ENCODE measurements at regions not wholly inside any gene's neighbourhood (a gene's known extent, or its start where the extent isn't known, plus 50 kb on each side); places are given as distances from the start of the nearest gene placed in this dataset.

GRCh38 chr14:34931206-34931605 lies 51.6 kb upstream of the SRP54 start:
- no peaks in the 10 kb centered on the region for H3K36me3 Mint-ChIP-seq (ENCODE audit: low read depth)
- peaks cover 49% of the 10 kb centered on the region for H3K4me1 Mint-ChIP-seq (ENCODE audit: low read depth)
- H3K9me3 Mint-ChIP-seq, result no peaks in the 10 kb centered on the region
- intact Hi-C loops (cut with micrococcal nuclease), result loop anchor here (1.0 to 5.0 kb wide), 8 partner anchors 88 to 1386 kb away; partner anchors contain the start of genes NFKBIA, PRORP, PSMA6 and SNX6
- H3K4me3 Mint-ChIP-seq, result peak overlapping the region; percentile 64
- no peaks in the 10 kb centered on the region for H3K27me3 Mint-ChIP-seq (ENCODE audit: low read depth)
- H3K27ac Mint-ChIP-seq, result peak overlapping the region; percentile 93
- CTCF ChIA-PET, result no interaction called here
- DNase-seq, result peak; percentile 56

GRCh38 chr14:34930591-34931091 lies 52.2 kb upstream of the SRP54 start:
- Mint-ChIP-seq H3K4me1 (ENCODE audit: low read depth) (peaks cover 48% of the 10 kb centered on the region), H3K27me3 (ENCODE audit: low read depth) (no peaks in the 10 kb centered on the region), H3K27ac (peak overlapping the region; percentile 93), H3K4me3 (peak overlapping the region; percentile 64), H3K36me3 (ENCODE audit: low read depth) (no peaks in the 10 kb centered on the region), H3K9me3 (no peaks in the 10 kb centered on the region)
- CTCF ChIA-PET, result interaction anchor here (0.7 to 1.1 kb wide), 2 partner anchors 53 to 258 kb away, joined by 3 to 5 read pairs; no protein-coding TSS in a partner anchor
- peak; percentile 65 for DNase-seq
- intact Hi-C loops (cut with micrococcal nuclease), result loop anchor here (1.0 to 5.0 kb wide), 14 partner anchors 36 to 1387 kb away; partner anchors contain the start of genes FAM177A1, NFKBIA, PRORP and PSMA6

- Mint-ChIP-seq H3K4me3 (no peak overlapping the region), H3K4me1 (ENCODE audit: low read depth) (peaks cover 31% of the 10 kb centered on the region), H3K9me3 (no peaks in the 10 kb centered on the region), H3K36me3 (ENCODE audit: low read depth) (no peaks in the 10 kb centered on the region), H3K27me3 (ENCODE audit: low read depth) (no peaks in the 10 kb centered on the region), H3K27ac (peak overlapping the region; percentile 44)
- no peak for DNase-seq
- intact Hi-C loops (cut with micrococcal nuclease), result no loop called here
- CTCF ChIA-PET, result no interaction called here
Measured at GRCh38 chr14:34926552-34926951, 51.4 kb upstream of the BAZ1A start.
